H9 (cell line): ENCODE measurements at regions not wholly inside any gene's neighbourhood (a gene's known extent, or its start where the extent isn't known, plus 50 kb on each side); places are given as distances from the start of the nearest gene placed in this dataset.

ENCODE experiments used
- DNase-seq: peaks from one replicate; pipeline ENCODE4 v3.0.0-alpha.2; 2017
- H2AFZ ChIP-seq: one replicate; pipeline ENCODE4 v1.6.1; 2013; ENCODE audit warnings: mild to moderate bottlenecking, low read length, control low read depth, moderate library complexity
- H2AK5ac ChIP-seq: 2 replicates; pipeline ENCODE4 v1.6.1; 2013; ENCODE audit warnings: low read length, control low read depth, mixed read lengths; ENCODE audit not compliant: insufficient read length
- H2BK120ac ChIP-seq: one replicate; pipeline ENCODE4 v1.6.1; 2013; ENCODE audit warnings: low read depth, mild to moderate bottlenecking, low read length, control low read depth, inconsistent platforms; ENCODE audit not compliant: poor library complexity, severe bottlenecking
- H2BK12ac ChIP-seq: 2 replicates; pipeline ENCODE4 v1.6.1; 2013; ENCODE audit warnings: low read length, control low read depth, mixed read lengths, low read depth; ENCODE audit not compliant: insufficient read length
- H2BK15ac ChIP-seq: 2 replicates; pipeline ENCODE4 v1.6.1; 2013; ENCODE audit warnings: low read depth, low read length, control low read depth
- H2BK20ac ChIP-seq: one replicate; pipeline ENCODE4 v1.6.1; 2013; ENCODE audit warnings: low read depth, mild to moderate bottlenecking, low read length, control low read depth, inconsistent platforms; ENCODE audit not compliant: poor library complexity, severe bottlenecking
- H2BK5ac ChIP-seq: 2 replicates; pipeline ENCODE4 v1.6.1; 2013; ENCODE audit warnings: low read length, control low read depth, mixed read lengths; ENCODE audit not compliant: insufficient read length
- H3K14ac ChIP-seq: 2 replicates; pipeline ENCODE4 v1.6.1; 2013; ENCODE audit warnings: low read length, control low read depth; ENCODE audit not compliant: insufficient read depth
- H3K18ac ChIP-seq: 2 replicates; pipeline ENCODE4 v1.6.1; 2013; ENCODE audit warnings: low read depth, mild to moderate bottlenecking, mixed read lengths, low read length, control low read depth; ENCODE audit not compliant: insufficient read length
- H3K23ac ChIP-seq: 2 replicates; pipeline ENCODE4 v1.6.1; 2013; ENCODE audit warnings: low read length, control low read depth, mixed read lengths, low read depth; ENCODE audit not compliant: insufficient read length
- H3K23me2 ChIP-seq: 2 replicates; pipeline ENCODE4 v1.6.1; 2013; ENCODE audit warnings: low read depth, mild to moderate bottlenecking, mixed read lengths, low read length, control low read depth; ENCODE audit not compliant: insufficient read length, poor library complexity, severe bottlenecking
- H3K27ac ChIP-seq: 2 replicates; pipeline ENCODE4 v1.5.1; 2013; ENCODE audit warnings: low read length, control low read depth, mixed read lengths, low read depth; ENCODE audit not compliant: insufficient read length
- H3K27me3 ChIP-seq: 2 replicates; pipeline ENCODE4 v1.6.1; 2013; ENCODE audit warnings: low read length, control low read depth, inconsistent platforms; ENCODE audit not compliant: insufficient read depth
- H3K4ac ChIP-seq: 2 replicates; pipeline ENCODE4 v1.6.1; 2013; ENCODE audit warnings: low read depth, mild to moderate bottlenecking, control low read depth, inconsistent platforms, low read length, moderate library complexity
- H3K4me1 ChIP-seq: 2 replicates; pipeline ENCODE4 v1.6.1; 2013; ENCODE audit warnings: low read length, control low read depth, inconsistent platforms; ENCODE audit not compliant: insufficient read depth
- H3K4me2 ChIP-seq: 2 replicates; pipeline ENCODE4 v1.6.1; 2013; ENCODE audit warnings: low read length, control low read depth, mixed read lengths; ENCODE audit not compliant: insufficient read length, insufficient read depth
- H3K56ac ChIP-seq: 2 replicates; pipeline ENCODE4 v1.6.1; 2013; ENCODE audit warnings: low read depth, mild to moderate bottlenecking, mixed read lengths, low read length, control low read depth; ENCODE audit not compliant: insufficient read length
- H3K79me1 ChIP-seq: 2 replicates; pipeline ENCODE4 v1.6.1; 2013; ENCODE audit warnings: low read depth, mild to moderate bottlenecking, moderate library complexity, low read length, control low read depth, inconsistent platforms; ENCODE audit not compliant: insufficient read depth, poor library complexity, severe bottlenecking
- H3K79me2 ChIP-seq: 2 replicates; pipeline ENCODE4 v1.6.1; 2013; ENCODE audit warnings: low read length, control low read depth, inconsistent platforms; ENCODE audit not compliant: insufficient read depth
- H3K9ac ChIP-seq: 2 replicates; pipeline ENCODE4 v1.6.1; 2013; ENCODE audit warnings: low read length, control low read depth, mixed read lengths; ENCODE audit not compliant: insufficient read length; ENCODE audit errors: extremely low read depth
- H3K9me3 ChIP-seq: one replicate; pipeline ENCODE4 v1.6.1; 2013; ENCODE audit warnings: low read depth, low read length, inconsistent platforms; ENCODE audit not compliant: control insufficient read depth
- H3T11ph ChIP-seq: one replicate; pipeline ENCODE4 v1.6.1; 2013; ENCODE audit warnings: mild to moderate bottlenecking, low read length, control low read depth, inconsistent platforms
- H4K20me1 ChIP-seq: one replicate; pipeline ENCODE4 v1.6.1; 2013; ENCODE audit not compliant: control insufficient read depth, insufficient read length, insufficient read depth
- H4K5ac ChIP-seq: 2 replicates; pipeline ENCODE4 v1.6.1; 2013; ENCODE audit warnings: low read depth, mild to moderate bottlenecking, mixed read lengths, low read length, control low read depth; ENCODE audit not compliant: insufficient read length
- H4K8ac ChIP-seq: replicated peaks from 2 replicates; pipeline ENCODE4 v1.6.1; 2013; ENCODE audit warnings: low read length, control low read depth, mixed read lengths, low read depth; ENCODE audit not compliant: insufficient read length
- H4K91ac ChIP-seq: 2 replicates; pipeline ENCODE4 v1.6.1; 2013; ENCODE audit warnings: low read depth, mild to moderate bottlenecking, moderate library complexity, mixed read lengths, low read length, control low read depth; ENCODE audit not compliant: insufficient read length
- H3K27ac Mint-ChIP-seq, 3 experiments: 2 replicates in 2 of 3; 3 replicates in 1 of 3; pipeline ENCODE4 v1.8.0; 2020 to 2021; ENCODE audit warnings: mixed read lengths in 3 of 3, mild to moderate bottlenecking in 1 of 3, moderate library complexity in 1 of 3
- H3K27me3 Mint-ChIP-seq: 2 replicates; pipeline ENCODE4 v1.8.0; 2021; ENCODE audit warnings: low read depth, mild to moderate bottlenecking, moderate library complexity, mixed read lengths
- H3K36me3 Mint-ChIP-seq, 3 experiments: 2 replicates in 2 of 3; 3 replicates in 1 of 3; pipeline ENCODE4 v1.8.0; 2020 to 2021; ENCODE audit warnings: low read depth in 3 of 3, mixed read lengths in 3 of 3; ENCODE audit not compliant: insufficient read depth in 1 of 3
- H3K4me1 Mint-ChIP-seq, 2 experiments: 2 replicates each; pipeline ENCODE4 v1.8.0; 2020; ENCODE audit warnings: mixed read lengths in 2 of 2
- H3K4me3 Mint-ChIP-seq, 2 experiments: 2 replicates in 1 of 2; 3 replicates in 1 of 2; pipeline ENCODE4 v1.8.0; 2020 to 2021; ENCODE audit warnings: mild to moderate bottlenecking in 2 of 2, mixed read lengths in 2 of 2, moderate library complexity in 1 of 2
- H3K9me3 Mint-ChIP-seq, 2 experiments: 2 replicates in 1 of 2; 3 replicates in 1 of 2; pipeline ENCODE4 v1.8.0; 2020; ENCODE audit warnings: mild to moderate bottlenecking in 2 of 2, mixed read lengths in 2 of 2, moderate library complexity in 1 of 2
- WGBS: extraction: QIAGEN DNeasy Blood & Tissue Kit; methylation state at CpG from one replicate; pipeline ENCODE4 v1.1.7; 2013; ENCODE audit warnings: missing lambda C conversion rate, low lambda C conversion rate, mixed read lengths; ENCODE audit not compliant: insufficient read length; ENCODE audit errors: extremely low coverage; 5-methylcytosine and 5-hydroxymethylcytosine counted together
- TF ChIP-seq, protein P1 (sequence below): fragments of 200-600 bp; sonication (generic); conservative IDR thresholded peaks from 3 replicates; pipeline ENCODE4 v1.8.0; 2021; ENCODE audit warnings: antibody characterized with exemption, mild to moderate bottlenecking

DNA sequence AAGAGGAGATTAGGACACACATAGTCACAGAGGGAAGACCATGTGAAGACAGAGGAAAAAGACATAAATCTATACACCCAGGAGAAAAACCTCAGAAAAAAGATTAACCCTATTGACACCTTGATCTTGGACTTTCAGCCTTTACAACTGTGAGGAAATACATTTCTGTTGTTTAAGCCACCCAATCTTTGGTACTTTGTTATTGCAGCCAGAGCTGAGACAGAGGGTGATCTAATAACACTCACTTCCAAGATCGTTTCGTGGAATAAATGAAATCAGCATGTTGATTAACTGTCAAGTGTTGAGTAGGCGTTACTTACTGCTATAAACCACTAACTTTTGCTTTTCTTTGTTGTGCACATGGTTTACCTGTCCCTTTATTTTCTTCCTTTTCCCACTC is 361.2 kb upstream of the RIOK2 start:
- Histone ChIP-seq H3K56ac (no peak overlapping the region), H4K8ac (no peak overlapping the region), H3K27ac (no peak overlapping the region), H3K4me1 (no peaks in the 10 kb centered on the region), H3K4me2 (no peak overlapping the region), H2BK120ac (no peak overlapping the region), H4K91ac (no peak overlapping the region), H3K79me1 (no peaks in the 10 kb centered on the region), H4K20me1 (no peaks in the 10 kb centered on the region), H3T11ph (no peak overlapping the region), H3K9ac (no peak overlapping the region), H3K4ac (no peak overlapping the region), H3K27me3 (no peaks in the 10 kb centered on the region), H3K79me2 (no peaks in the 10 kb centered on the region), H3K23ac (no peak overlapping the region), H2AFZ (no peak overlapping the region), H3K18ac (no peak overlapping the region), H2BK15ac (no peak overlapping the region), H3K23me2 (no peaks in the 10 kb centered on the region), H2BK20ac (no peak overlapping the region), H2AK5ac (no peak overlapping the region), H2BK12ac (no peak overlapping the region), H3K14ac (no peak overlapping the region), H3K9me3 (no peaks in the 10 kb centered on the region), H4K5ac (no peak overlapping the region), H2BK5ac (no peak overlapping the region)
- Mint-ChIP-seq H3K27me3 (no peaks in the 10 kb centered on the region), H3K27ac (no peak overlapping the region), H3K36me3 (peaks cover 0 to 4% (median 0%) of the 10 kb centered on the region in 3 experiments; a peak in 2 of 7 replicates), H3K9me3 (peaks cover 2 to 4% of the 10 kb centered on the region in 2 experiments; a peak in 4 of 5 replicates), H3K4me1 (peaks cover 24 to 28% of the 10 kb centered on the region in 2 experiments), H3K4me3 (no peak overlapping the region)
- DNase-seq: no peak
- TF ChIP-seq, protein P1, sequence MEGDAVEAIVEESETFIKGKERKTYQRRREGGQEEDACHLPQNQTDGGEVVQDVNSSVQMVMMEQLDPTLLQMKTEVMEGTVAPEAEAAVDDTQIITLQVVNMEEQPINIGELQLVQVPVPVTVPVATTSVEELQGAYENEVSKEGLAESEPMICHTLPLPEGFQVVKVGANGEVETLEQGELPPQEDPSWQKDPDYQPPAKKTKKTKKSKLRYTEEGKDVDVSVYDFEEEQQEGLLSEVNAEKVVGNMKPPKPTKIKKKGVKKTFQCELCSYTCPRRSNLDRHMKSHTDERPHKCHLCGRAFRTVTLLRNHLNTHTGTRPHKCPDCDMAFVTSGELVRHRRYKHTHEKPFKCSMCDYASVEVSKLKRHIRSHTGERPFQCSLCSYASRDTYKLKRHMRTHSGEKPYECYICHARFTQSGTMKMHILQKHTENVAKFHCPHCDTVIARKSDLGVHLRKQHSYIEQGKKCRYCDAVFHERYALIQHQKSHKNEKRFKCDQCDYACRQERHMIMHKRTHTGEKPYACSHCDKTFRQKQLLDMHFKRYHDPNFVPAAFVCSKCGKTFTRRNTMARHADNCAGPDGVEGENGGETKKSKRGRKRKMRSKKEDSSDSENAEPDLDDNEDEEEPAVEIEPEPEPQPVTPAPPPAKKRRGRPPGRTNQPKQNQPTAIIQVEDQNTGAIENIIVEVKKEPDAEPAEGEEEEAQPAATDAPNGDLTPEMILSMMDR: no peak
- WGBS: no CpG with 5 or more reads among the region's 3 CpGs
